GM12891 (cell line): ENCODE measurements at regions not wholly inside any gene's neighbourhood (a gene's known extent, or its start where the extent isn't known, plus 50 kb on each side); places are given as distances from the start of the nearest gene placed in this dataset.

Experiments
- DNase-seq: peaks from one replicate; pipeline ENCODE4 v3.0.0; 2011; ENCODE audit warnings: low spot score; ENCODE audit not compliant: insufficient read length
- FAIRE-seq: peaks from 2 replicates; lab custom pipeline; 2011; peaks lifted over from hg19 to GRCh38; lab: Jason Lieb, UNC
- PAX5 ChIP-seq: IDR thresholded peaks from 2 replicates; pipeline ENCODE4 v1.6.1; 2011; ENCODE audit warnings: low read length, moderate library complexity, mild to moderate bottlenecking; ENCODE audit not compliant: insufficient read depth, severe bottlenecking
- POLR2A ChIP-seq: IDR thresholded peaks from 2 replicates; pipeline ENCODE4 v1.6.1; 2011; ENCODE audit warnings: low read depth, low read length, control low read depth
- POLR2AphosphoS5 ChIP-seq: IDR thresholded peaks from 2 replicates; pipeline ENCODE4 v1.6.1; 2011; ENCODE audit warnings: low read depth, low read length, control low read depth
- POU2F2 ChIP-seq: IDR thresholded peaks from 2 replicates; pipeline ENCODE4 v1.6.1; 2011; ENCODE audit warnings: low read depth, mild to moderate bottlenecking, control low read depth, low read length, moderate library complexity
- SPI1 ChIP-seq: IDR thresholded peaks from 2 replicates; pipeline ENCODE4 v1.6.1; 2011; ENCODE audit warnings: low read depth, low read length, control low read depth
- TAF1 ChIP-seq: IDR thresholded peaks from 2 replicates; pipeline ENCODE4 v1.6.1; 2011; ENCODE audit warnings: low read depth, low read length, control low read depth

- DNase-seq (no peak), FAIRE-seq (no peak)
- TF ChIP-seq TAF1 (no peak), POLR2AphosphoS5 (no peak)
Measured at GRCh38 chr6:137358273-137358672, 135.9 kb downstream of the OLIG3 start.

GRCh38 chr6:137357948-137358266 is 136.3 kb downstream of the OLIG3 start:
- DNase-seq (no peak), FAIRE-seq (no peak)
- TF ChIP-seq TAF1 (no peak), PAX5 (no peak), POU2F2 (no peak), POLR2A (no peak), POLR2AphosphoS5 (no peak), SPI1 (no peak)

GRCh38 chr6:137357263-137357947 is 136.8 kb downstream of the OLIG3 start:
- DNase-seq (no peak), FAIRE-seq (no peak)
- TF ChIP-seq SPI1 (no peak), POLR2A (no peak), POU2F2 (no peak), TAF1 (no peak), POLR2AphosphoS5 (no peak), PAX5 (no peak)

GRCh38 chr6:137353842-137354397 is 134.7 kb upstream of the IFNGR1 start:
- DNase-seq: no peak

GRCh38 chr6:137353346-137353745 is 134.2 kb upstream of the IFNGR1 start:
- DNase-seq (no peak), FAIRE-seq (peak; percentile 13)
- TF ChIP-seq SPI1 (no peak), POLR2A (no peak), POU2F2 (no peak), POLR2AphosphoS5 (no peak), TAF1 (no peak), PAX5 (no peak)

More at GRCh38 chr6:137353842-137354397, 134.7 kb upstream of the IFNGR1 start:
- FAIRE-seq: no peak
- TF ChIP-seq POLR2AphosphoS5 (no peak), TAF1 (no peak), POU2F2 (no peak), SPI1 (no peak), POLR2A (no peak), PAX5 (no peak)

- FAIRE-seq (peak; percentile 16), DNase-seq (no peak)
- no peak for TF ChIP-seq POLR2A
- no peak for TF ChIP-seq SPI1
- no peak for TF ChIP-seq PAX5
Measured at GRCh38 chr6:137352859-137353258, 133.7 kb upstream of the IFNGR1 start.

- FAIRE-seq: no peak
- TF ChIP-seq POU2F2 (no peak), PAX5 (no peak), TAF1 (no peak), SPI1 (no peak), POLR2AphosphoS5 (no peak), POLR2A (no peak)
- no peak for DNase-seq
Measured at GRCh38 chr6:137351890-137352289, 132.7 kb upstream of the IFNGR1 start.

GRCh38 chr6:137350857-137351256 is 131.7 kb upstream of the IFNGR1 start:
- TF ChIP-seq PAX5: no peak
- TF ChIP-seq TAF1: no peak
- no peak for TF ChIP-seq POU2F2
- TF ChIP-seq SPI1: no peak
- DNase-seq (no peak), FAIRE-seq (no peak)

- FAIRE-seq: no peak
- no peak for TF ChIP-seq SPI1
- no peak for TF ChIP-seq PAX5
- TF ChIP-seq TAF1: no peak
- no peak for TF ChIP-seq POLR2A
- no peak for TF ChIP-seq POLR2AphosphoS5
- TF ChIP-seq POU2F2: no peak
- no peak for DNase-seq
Measured at GRCh38 chr6:137349856-137350830, 131.0 kb upstream of the IFNGR1 start.
